Right lobe of liver (tissue), 6 donors: ENCODE measurements at regions not wholly inside any gene's neighbourhood (a gene's known extent, or its start where the extent isn't known, plus 50 kb on each side); places are given as distances from the start of the nearest gene placed in this dataset.

Experiments
- ATAC-seq, 4 donors: fragments of 200-7000 bp; cut with Tn5 transposase; one replicate each; pipeline ENCODE4 v1.9.1; 2020; ENCODE audit warnings: mild to moderate bottlenecking in 4 of 4, moderate library complexity in 4 of 4
- DNase-seq, 3 donors: peaks; one replicate each; pipeline ENCODE4 v3.0.0-alpha.2; 2020
- H3K27ac ChIP-seq, 3 donors: fragments of 200-600 bp; one replicate each; pipeline ENCODE4 v1.8.0; 2022
- H3K27me3 ChIP-seq, 2 donors: fragments of 200-600 bp; one replicate each; pipeline ENCODE4 v1.8.0; 2022
- H3K36me3 ChIP-seq, 4 donors: fragments of 200-600 bp; sonication (generic) in 1 of 4; one replicate each; pipeline versions ENCODE4 v1.5.1 to v1.8.0; 2017 to 2022; ENCODE audit warnings: control low read depth in 1 of 4
- H3K4me1 ChIP-seq, 4 donors: fragments of 200-600 bp; sonication (generic) in 1 of 4; one replicate each; pipeline versions ENCODE4 v1.5.1 to v1.8.0; 2017 to 2022; ENCODE audit warnings: control low read depth in 1 of 4
- H3K4me3 ChIP-seq, 3 donors: fragments of 200-600 bp; one replicate each; pipeline ENCODE4 v1.8.0; 2022
- H3K9me3 ChIP-seq, 4 donors: fragments of 200-600 bp; sonication (generic) in 1 of 4; one replicate each; pipeline versions ENCODE4 v1.5.1 to v1.8.0; 2017 to 2022; ENCODE audit warnings: control low read depth in 1 of 4
- POLR2A ChIP-seq: fragments of 450-650 bp; IDR thresholded peaks from one replicate; pipeline ENCODE4 v1.6.1; 2017; ENCODE audit warnings: antibody characterized with exemption, mild to moderate bottlenecking
- WGBS: methylation state at CpG from one replicate; pipeline ENCODE4 v1.1.6; 2018; ENCODE audit warnings: low coverage, low lambda C conversion rate; ENCODE audit not compliant: insufficient coverage; ENCODE audit errors: missing lambda C conversion rate; 5-methylcytosine and 5-hydroxymethylcytosine counted together
- intact Hi-C, 2 donors: fragments of 100-400 bp; cut with DNase I; formaldehyde crosslinking; loops; one replicate each; pipeline versions ENCODE4 v1.11.2 to v1.14.1; 2022
- TF ChIP-seq, protein P1 (sequence below), 4 donors: fragments of 200-600 bp in 3 of 4; fragments of 450-650 bp in 1 of 4; IDR thresholded peaks; one replicate each; pipeline versions ENCODE4 v1.5.1 to v1.8.0; 2016 to 2022; ENCODE audit warnings: antibody characterized with exemption in 4 of 4, mild to moderate bottlenecking in 2 of 4
- donor health status: DM: no; HTN: yes; CAD: no.
- donor health status: DM: no; HTN: no; CAD: no.
- donor health status: DM: no; HTN: no; CAD: no.
- donor health status: DM: no; HTN: yes; CAD: no.
- donor health status: DM: no; HTN: yes; CAD: no.

DNA sequence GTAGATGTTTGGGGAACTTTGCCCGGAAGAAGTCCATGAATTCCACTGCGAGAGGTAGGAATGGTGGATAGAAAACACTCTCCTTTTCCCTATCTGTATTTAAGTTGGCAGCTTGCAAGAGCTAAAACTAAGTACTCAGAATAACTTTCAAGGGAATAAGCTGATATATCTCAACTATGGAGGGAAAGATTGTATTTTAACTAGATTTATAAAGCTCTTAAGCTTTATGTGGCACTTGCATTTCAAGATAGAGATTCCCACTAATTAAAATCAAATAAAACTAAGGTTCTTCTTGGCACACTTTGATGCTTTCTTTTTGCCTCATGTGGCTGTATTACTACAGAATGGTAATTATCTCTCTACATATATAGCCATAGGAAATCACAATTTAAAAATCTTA, 149.7 kb upstream of the STARD13 start:
- no peaks in the 10 kb centered on the region for H3K36me3 ChIP-seq
- no peaks in the 10 kb centered on the region for H3K4me1 ChIP-seq
- TF ChIP-seq, protein P1, sequence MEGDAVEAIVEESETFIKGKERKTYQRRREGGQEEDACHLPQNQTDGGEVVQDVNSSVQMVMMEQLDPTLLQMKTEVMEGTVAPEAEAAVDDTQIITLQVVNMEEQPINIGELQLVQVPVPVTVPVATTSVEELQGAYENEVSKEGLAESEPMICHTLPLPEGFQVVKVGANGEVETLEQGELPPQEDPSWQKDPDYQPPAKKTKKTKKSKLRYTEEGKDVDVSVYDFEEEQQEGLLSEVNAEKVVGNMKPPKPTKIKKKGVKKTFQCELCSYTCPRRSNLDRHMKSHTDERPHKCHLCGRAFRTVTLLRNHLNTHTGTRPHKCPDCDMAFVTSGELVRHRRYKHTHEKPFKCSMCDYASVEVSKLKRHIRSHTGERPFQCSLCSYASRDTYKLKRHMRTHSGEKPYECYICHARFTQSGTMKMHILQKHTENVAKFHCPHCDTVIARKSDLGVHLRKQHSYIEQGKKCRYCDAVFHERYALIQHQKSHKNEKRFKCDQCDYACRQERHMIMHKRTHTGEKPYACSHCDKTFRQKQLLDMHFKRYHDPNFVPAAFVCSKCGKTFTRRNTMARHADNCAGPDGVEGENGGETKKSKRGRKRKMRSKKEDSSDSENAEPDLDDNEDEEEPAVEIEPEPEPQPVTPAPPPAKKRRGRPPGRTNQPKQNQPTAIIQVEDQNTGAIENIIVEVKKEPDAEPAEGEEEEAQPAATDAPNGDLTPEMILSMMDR (IDR thresholded peaks at IDR 0.05) = no peak
- no peak for TF ChIP-seq POLR2A
- ATAC-seq (no peak), DNase-seq (no peak)
- 100% methylated on average over 2 of the region's 2 CpGs for WGBS
- no peak overlapping the region for H3K27ac ChIP-seq
- intact Hi-C loops = no loop called here
- H3K9me3 ChIP-seq = no peaks in the 10 kb centered on the region
- no peaks in the 10 kb centered on the region for H3K27me3 ChIP-seq
- no peak overlapping the region for H3K4me3 ChIP-seq

DNA sequence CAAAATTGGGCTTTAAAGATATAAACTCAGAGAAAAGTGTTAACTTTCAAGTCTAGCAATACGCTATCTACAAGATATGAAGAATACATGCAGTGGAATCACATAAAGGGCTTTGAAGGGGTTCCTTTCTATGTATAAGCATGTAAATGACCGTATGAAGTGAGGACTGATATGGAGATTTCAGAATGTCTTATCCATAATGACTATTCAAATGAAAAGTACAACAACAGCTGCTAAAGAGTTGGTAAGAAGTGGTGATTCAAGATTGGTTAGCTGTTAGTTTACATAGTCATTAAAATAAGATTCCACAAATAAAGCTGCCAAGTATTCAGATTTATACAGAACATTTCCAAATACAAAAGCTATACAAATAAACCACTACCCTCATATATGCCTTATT, 153.4 kb upstream of the STARD13 start:
- H3K36me3 ChIP-seq = no peaks in the 10 kb centered on the region
- H3K4me1 ChIP-seq = no peaks in the 10 kb centered on the region
- DNase-seq = no peak
- 87% methylated on average over 2 of the region's 2 CpGs for WGBS
- no peak for ATAC-seq
- no peaks in the 10 kb centered on the region for H3K9me3 ChIP-seq
- intact Hi-C loops = no loop called here
- H3K27ac ChIP-seq = no peak overlapping the region
- TF ChIP-seq POLR2A = no peak
- TF ChIP-seq, protein P1 (IDR thresholded peaks at IDR 0.05) = no peak
- no peak overlapping the region for H3K4me3 ChIP-seq
- H3K27me3 ChIP-seq = no peaks in the 10 kb centered on the region

DNA sequence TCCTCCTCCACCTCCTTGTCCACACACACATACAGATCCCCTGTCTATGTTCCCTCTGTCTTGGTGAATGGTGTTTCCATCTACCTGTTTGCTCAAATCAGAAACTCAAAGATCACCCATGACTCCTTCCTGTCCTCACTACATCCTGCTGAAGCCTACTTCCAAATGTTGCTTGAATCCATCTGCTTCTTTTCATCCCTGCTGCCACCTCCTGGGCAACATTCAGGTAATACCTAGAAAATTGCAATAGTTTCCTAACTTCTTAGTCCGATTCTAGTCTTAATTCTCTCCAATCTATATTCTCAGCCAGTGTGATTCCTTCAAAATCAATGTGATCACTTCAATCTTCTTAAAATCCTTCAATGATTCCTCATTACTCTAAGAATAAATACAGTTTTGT, 155.5 kb upstream of the STARD13 start:
- 91% methylated on average over 1 of the region's 1 CpG for WGBS
- H3K9me3 ChIP-seq = no peaks in the 10 kb centered on the region
- intact Hi-C loops = no loop called here
- H3K27ac ChIP-seq = no peak overlapping the region
- no peaks in the 10 kb centered on the region for H3K27me3 ChIP-seq
- no peak for ATAC-seq
- H3K36me3 ChIP-seq = no peaks in the 10 kb centered on the region
- DNase-seq = no peak
- H3K4me3 ChIP-seq = no peak overlapping the region
- TF ChIP-seq, protein P1 (IDR thresholded peaks at IDR 0.05) = peak in 1 of 4 donors; percentile 12
- TF ChIP-seq POLR2A = no peak
- no peaks in the 10 kb centered on the region for H3K4me1 ChIP-seq

DNA sequence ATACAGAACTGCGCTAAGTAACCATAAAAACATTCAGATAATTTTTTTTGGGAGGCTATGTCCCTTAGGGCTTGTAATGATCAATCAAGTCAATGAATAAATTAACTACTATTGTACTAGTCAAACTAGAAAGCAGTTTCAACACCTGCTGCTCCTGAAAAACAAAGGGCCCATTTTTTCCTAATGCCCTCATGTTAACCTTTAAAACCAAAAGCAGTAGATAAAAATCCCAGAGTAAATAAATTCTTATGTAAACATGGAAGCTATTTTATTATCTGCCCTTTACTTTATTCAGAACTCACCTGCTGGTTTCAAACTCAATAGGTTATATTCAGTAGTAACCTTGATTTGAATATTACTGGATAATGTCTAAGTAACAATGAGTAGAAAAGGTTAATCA, 159.5 kb upstream of the STARD13 start:
- Histone ChIP-seq H3K4me3 (no peak overlapping the region), H3K27ac (no peak overlapping the region), H3K4me1 (no peaks in the 10 kb centered on the region), H3K27me3 (no peaks in the 10 kb centered on the region), H3K36me3 (no peaks in the 10 kb centered on the region), H3K9me3 (no peaks in the 10 kb centered on the region)
- ATAC-seq (peak in 2 of 4 donors; percentile 21 to 61), DNase-seq (no peak)
- 95% methylated on average over 1 of the region's 1 CpG for WGBS
- intact Hi-C loops = no loop called here
- no peak for TF ChIP-seq POLR2A
- TF ChIP-seq, protein P1 (IDR thresholded peaks at IDR 0.05) = no peak

DNA sequence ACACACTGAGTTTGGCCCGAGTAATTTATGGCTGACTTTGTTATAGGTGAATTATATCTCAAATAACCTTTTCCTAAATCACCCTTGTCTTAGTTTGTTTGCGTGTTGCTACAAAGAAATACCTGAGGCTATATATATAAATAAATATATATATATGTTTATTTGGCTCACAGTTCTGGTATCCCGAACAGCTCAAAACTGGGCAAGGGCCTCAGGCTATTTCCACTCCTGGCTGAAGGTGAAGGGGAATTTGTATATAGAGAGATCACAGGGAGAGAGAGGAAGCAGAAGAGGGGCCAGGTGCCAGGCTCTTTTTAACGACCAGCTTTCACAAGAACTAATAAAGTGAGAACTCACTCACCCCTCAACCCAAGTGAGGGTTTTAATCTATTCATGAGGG, 159.9 kb upstream of the STARD13 start:
- no peak overlapping the region for H3K27ac ChIP-seq
- no peak for DNase-seq
- H3K36me3 ChIP-seq = no peaks in the 10 kb centered on the region
- no peaks in the 10 kb centered on the region for H3K9me3 ChIP-seq
- TF ChIP-seq, protein P1 (IDR thresholded peaks at IDR 0.05) = no peak
- TF ChIP-seq POLR2A = no peak
- 82% methylated on average over 4 of the region's 4 CpGs for WGBS
- intact Hi-C loops = no loop called here
- ATAC-seq = no peak
- no peaks in the 10 kb centered on the region for H3K4me1 ChIP-seq
- no peak overlapping the region for H3K4me3 ChIP-seq
- H3K27me3 ChIP-seq = no peaks in the 10 kb centered on the region
